ENCODE measurements at regions not wholly inside any gene's neighbourhood (a gene's known extent, or its start where the extent isn't known, plus 50 kb on each side); places are given as distances from the start of the nearest gene placed in this dataset.

GRCh38 chr1:193666485-193667083 lies 480.2 kb upstream of the B3GALT2 start:
- DNase-seq (ENCODE audit: low spot score), result no peak

- DNase-seq (ENCODE audit: low spot score), result no peak
Observed at GRCh38 chr1:193663965-193664364, 477.6 kb upstream of the B3GALT2 start.

GRCh38 chr1:193662030-193662429 lies 475.6 kb upstream of the B3GALT2 start:
- no peak for DNase-seq (ENCODE audit: low spot score)

GRCh38 chr1:193661385-193661784 lies 475.0 kb upstream of the B3GALT2 start:
- DNase-seq (ENCODE audit: low spot score), result no peak

GRCh38 chr1:193660428-193660827 lies 474.0 kb upstream of the B3GALT2 start:
- no peak for DNase-seq (ENCODE audit: low spot score)

GRCh38 chr1:193658691-193659090 lies 472.3 kb upstream of the B3GALT2 start:
- no peak for DNase-seq (ENCODE audit: low spot score)

GRCh38 chr1:193658081-193658480 lies 471.7 kb upstream of the B3GALT2 start:
- DNase-seq (ENCODE audit: low spot score), result no peak

GRCh38 chr1:193657552-193657951 lies 471.1 kb upstream of the B3GALT2 start:
- no peak for DNase-seq (ENCODE audit: low spot score)

GRCh38 chr1:193656841-193657240 lies 470.4 kb upstream of the B3GALT2 start:
- DNase-seq (ENCODE audit: low spot score), result no peak

GRCh38 chr1:193654951-193655735 lies 468.7 kb upstream of the B3GALT2 start:
- no peak for DNase-seq (ENCODE audit: low spot score)

- DNase-seq (ENCODE audit: low spot score), result no peak
Observed at GRCh38 chr1:193649587-193649986, 463.2 kb upstream of the B3GALT2 start.

- no peak for DNase-seq (ENCODE audit: low spot score)
Observed at GRCh38 chr1:193634876-193635275, 448.5 kb upstream of the B3GALT2 start.

GRCh38 chr1:193634470-193634869 lies 448.1 kb upstream of the B3GALT2 start:
- DNase-seq (ENCODE audit: low spot score), result no peak

GRCh38 chr1:193633991-193634390 lies 447.6 kb upstream of the B3GALT2 start:
- no peak for DNase-seq (ENCODE audit: low spot score)

- no peak for DNase-seq (ENCODE audit: low spot score)
Observed at GRCh38 chr1:193633093-193633492, 446.7 kb upstream of the B3GALT2 start.

- DNase-seq (ENCODE audit: low spot score), result no peak
Observed at GRCh38 chr1:193631306-193631705, 444.9 kb upstream of the B3GALT2 start.

- DNase-seq (ENCODE audit: low spot score), result no peak
Observed at GRCh38 chr1:193629875-193630274, 443.5 kb upstream of the B3GALT2 start.

GRCh38 chr1:193626695-193627094 lies 440.3 kb upstream of the B3GALT2 start:
- DNase-seq (ENCODE audit: low spot score), result no peak

- DNase-seq (ENCODE audit: low spot score), result no peak
Observed at GRCh38 chr1:193625255-193625654, 438.8 kb upstream of the B3GALT2 start.

GRCh38 chr1:193619911-193620310 lies 433.5 kb upstream of the B3GALT2 start:
- no peak for DNase-seq (ENCODE audit: low spot score)

- DNase-seq (ENCODE audit: low spot score), result no peak
Observed at GRCh38 chr1:193614817-193615216, 428.4 kb upstream of the B3GALT2 start.

GRCh38 chr1:193614275-193614674 lies 427.9 kb upstream of the B3GALT2 start:
- DNase-seq (ENCODE audit: low spot score), result no peak

- no peak for DNase-seq (ENCODE audit: low spot score)
Observed at GRCh38 chr1:193613041-193613440, 426.6 kb upstream of the B3GALT2 start.

GRCh38 chr1:193609592-193609991 lies 423.2 kb upstream of the B3GALT2 start:
- DNase-seq (ENCODE audit: low spot score), result no peak
